Activated naive CD4-positive, alpha-beta T cell treated with anti-CD3 and anti-CD28 coated beads, Interleukin-2, amount 50 U/mL, for 24 hours (primary cell): ENCODE measurements at regions not wholly inside any gene's neighbourhood (a gene's known extent, or its start where the extent isn't known, plus 50 kb on each side); places are given as distances from the start of the nearest gene placed in this dataset.

Source experiments
- H3K27ac Mint-ChIP-seq: one replicate; pipeline ENCODE4 v1.8.0; 2021; ENCODE audit warnings: mild to moderate bottlenecking, mixed read lengths
- H3K27me3 Mint-ChIP-seq: one replicate; pipeline ENCODE4 v1.8.0; 2021; ENCODE audit warnings: mixed read lengths
- H3K36me3 Mint-ChIP-seq: one replicate; pipeline ENCODE4 v1.8.0; 2021; ENCODE audit warnings: mixed read lengths
- H3K4me1 Mint-ChIP-seq: one replicate; pipeline ENCODE4 v1.8.0; 2021; ENCODE audit warnings: mixed read lengths
- H3K4me3 Mint-ChIP-seq: one replicate; pipeline ENCODE4 v1.8.0; 2021; ENCODE audit warnings: mild to moderate bottlenecking, mixed read lengths
- H3K9me3 Mint-ChIP-seq: one replicate; pipeline ENCODE4 v1.8.0; 2021; ENCODE audit warnings: mixed read lengths

DNA sequence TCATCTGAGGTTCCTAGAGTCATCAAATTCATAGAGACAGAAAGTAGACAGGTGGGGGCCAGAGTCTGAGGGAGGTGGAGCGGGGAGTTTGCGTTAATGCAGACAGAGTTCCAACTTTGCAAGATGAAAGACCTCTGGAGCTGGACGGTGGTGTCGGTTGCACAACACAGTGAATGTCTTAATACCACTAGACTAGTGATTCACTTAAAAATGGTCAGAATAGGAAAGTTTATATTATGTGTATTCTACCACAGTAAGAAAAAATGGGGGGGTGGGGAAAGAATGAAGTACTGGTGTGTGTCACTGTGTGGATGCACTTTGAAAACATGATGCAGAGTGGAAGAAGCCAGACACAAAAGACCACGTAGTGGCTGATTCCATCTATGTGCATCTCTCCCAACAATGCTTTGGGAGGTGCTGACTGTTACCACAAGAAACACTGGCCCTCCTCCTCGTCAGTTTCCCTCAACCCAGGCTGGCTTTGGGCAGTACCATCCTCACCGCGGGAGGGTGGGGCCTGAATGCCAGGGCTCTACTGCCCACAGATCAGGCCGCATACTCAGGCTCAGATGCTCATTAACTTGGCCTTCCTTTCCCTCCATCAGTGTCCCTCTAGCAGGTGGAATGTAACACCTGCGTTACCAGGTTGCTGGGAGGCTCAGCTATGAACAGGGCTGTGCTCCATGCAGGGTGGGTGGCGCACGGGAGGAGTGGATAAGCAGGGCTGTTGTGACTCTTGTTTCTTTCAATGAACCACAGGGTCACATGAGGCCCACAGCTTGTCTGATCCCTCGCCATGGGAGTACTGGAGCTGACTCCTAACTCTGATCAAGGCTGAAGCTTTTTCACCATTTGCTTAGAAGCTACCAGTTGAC is 297.0 kb downstream of the CTTN start:
- no peaks in the 10 kb centered on the region for H3K36me3 Mint-ChIP-seq
- H3K4me3 Mint-ChIP-seq = no peak overlapping the region
- no peaks in the 10 kb centered on the region for H3K9me3 Mint-ChIP-seq
- H3K4me1 Mint-ChIP-seq = no peaks in the 10 kb centered on the region
- no peak overlapping the region for H3K27ac Mint-ChIP-seq
- H3K27me3 Mint-ChIP-seq = no peaks in the 10 kb centered on the region

DNA sequence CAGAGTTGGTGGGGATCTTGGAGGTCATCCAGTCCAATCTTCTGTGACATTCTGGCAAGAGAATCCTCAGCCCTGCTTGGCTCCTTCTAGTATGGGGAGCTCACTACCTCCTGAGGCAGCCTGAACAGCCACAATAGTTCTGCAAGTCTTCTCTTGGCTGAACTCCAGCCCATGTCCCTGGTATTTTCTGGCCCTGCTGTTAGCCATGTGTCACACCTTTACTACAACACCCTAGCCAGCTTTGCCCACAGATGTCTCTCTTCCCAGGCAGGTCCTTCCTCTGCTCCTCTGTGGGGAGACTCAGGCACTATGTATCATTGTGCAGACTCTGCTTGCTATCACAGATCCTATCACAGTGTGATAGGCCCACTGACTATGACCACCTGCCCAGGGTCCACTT is 297.7 kb downstream of the CTTN start:
- Mint-ChIP-seq H3K27me3 (no peaks in the 10 kb centered on the region), H3K27ac (no peak overlapping the region), H3K4me3 (no peak overlapping the region)

DNA sequence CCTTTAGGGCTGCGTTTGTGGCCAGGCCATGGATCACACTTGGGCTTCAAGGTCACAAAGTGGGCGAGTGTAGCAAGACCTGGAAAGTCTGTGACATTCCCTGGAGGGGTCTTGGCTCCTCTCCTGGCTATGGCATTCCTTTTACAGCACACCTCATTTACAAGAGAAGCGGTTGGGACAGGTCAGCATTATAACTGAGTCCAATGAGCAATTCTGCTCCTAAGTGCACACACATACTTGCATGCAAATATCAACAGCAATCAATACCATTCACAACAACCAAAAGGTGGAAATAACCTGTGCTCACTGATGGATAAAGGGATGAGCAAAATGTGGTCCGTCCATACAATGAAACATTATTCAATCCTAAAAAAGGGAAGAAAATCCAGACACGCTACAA is 298.2 kb downstream of the CTTN start:
- H3K27ac Mint-ChIP-seq = no peak overlapping the region
- no peak overlapping the region for H3K4me3 Mint-ChIP-seq
- no peaks in the 10 kb centered on the region for H3K4me1 Mint-ChIP-seq

More for the DNA sequence above, 297.7 kb downstream of the CTTN start:
- Mint-ChIP-seq H3K4me1 (no peaks in the 10 kb centered on the region), H3K36me3 (no peaks in the 10 kb centered on the region), H3K9me3 (no peaks in the 10 kb centered on the region)

DNA sequence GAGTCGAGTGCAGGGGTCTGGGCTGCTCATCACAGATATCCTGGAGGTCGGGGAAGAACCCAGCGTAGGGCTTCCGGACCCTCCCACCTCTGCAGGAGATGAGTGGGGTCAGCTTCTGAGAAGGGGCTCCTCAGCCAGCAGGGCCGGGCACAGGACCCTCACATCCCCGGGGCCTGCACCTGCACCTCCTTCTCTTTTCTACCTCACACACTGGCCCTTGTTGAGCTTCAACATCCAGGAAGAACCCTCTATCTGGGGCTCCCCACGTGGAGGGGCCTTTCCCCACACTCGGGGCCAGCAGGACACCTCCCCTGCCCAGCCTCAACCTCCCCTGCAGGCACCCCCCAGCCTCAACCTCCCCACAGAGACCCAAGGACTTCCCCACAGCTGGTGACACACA is 299.4 kb downstream of the CTTN start:
- H3K9me3 Mint-ChIP-seq = no peaks in the 10 kb centered on the region
- H3K27me3 Mint-ChIP-seq = no peaks in the 10 kb centered on the region
- H3K4me1 Mint-ChIP-seq = no peaks in the 10 kb centered on the region
- H3K4me3 Mint-ChIP-seq = no peak overlapping the region
- no peak overlapping the region for H3K27ac Mint-ChIP-seq
- H3K36me3 Mint-ChIP-seq = no peaks in the 10 kb centered on the region

More for the DNA sequence above, 298.2 kb downstream of the CTTN start:
- H3K27me3 Mint-ChIP-seq = no peaks in the 10 kb centered on the region
- H3K36me3 Mint-ChIP-seq = no peaks in the 10 kb centered on the region
- H3K9me3 Mint-ChIP-seq = no peaks in the 10 kb centered on the region

DNA sequence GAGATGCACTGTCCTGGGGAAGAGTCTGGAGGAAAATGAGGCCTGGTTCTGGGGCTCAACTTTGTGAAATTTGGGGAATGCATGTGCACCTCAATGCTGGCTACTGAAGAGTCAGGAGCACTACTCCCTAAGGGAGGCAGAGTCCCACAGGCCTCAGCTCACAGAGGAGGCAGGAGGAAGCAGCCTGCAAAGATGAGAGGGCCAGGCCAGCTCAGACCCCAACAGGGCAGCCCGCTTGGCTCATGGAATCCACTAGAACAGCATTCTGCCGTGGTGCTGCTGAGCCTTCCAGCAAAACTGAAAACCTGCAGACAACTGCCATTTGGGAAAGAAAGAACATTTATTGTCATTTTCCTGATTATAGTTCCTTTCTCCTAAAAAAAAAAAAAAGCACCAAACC is 300.5 kb downstream of the CTTN start:
- Mint-ChIP-seq H3K27me3 (no peaks in the 10 kb centered on the region), H3K36me3 (no peaks in the 10 kb centered on the region), H3K4me1 (no peaks in the 10 kb centered on the region), H3K27ac (no peak overlapping the region), H3K9me3 (no peaks in the 10 kb centered on the region), H3K4me3 (no peak overlapping the region)

DNA sequence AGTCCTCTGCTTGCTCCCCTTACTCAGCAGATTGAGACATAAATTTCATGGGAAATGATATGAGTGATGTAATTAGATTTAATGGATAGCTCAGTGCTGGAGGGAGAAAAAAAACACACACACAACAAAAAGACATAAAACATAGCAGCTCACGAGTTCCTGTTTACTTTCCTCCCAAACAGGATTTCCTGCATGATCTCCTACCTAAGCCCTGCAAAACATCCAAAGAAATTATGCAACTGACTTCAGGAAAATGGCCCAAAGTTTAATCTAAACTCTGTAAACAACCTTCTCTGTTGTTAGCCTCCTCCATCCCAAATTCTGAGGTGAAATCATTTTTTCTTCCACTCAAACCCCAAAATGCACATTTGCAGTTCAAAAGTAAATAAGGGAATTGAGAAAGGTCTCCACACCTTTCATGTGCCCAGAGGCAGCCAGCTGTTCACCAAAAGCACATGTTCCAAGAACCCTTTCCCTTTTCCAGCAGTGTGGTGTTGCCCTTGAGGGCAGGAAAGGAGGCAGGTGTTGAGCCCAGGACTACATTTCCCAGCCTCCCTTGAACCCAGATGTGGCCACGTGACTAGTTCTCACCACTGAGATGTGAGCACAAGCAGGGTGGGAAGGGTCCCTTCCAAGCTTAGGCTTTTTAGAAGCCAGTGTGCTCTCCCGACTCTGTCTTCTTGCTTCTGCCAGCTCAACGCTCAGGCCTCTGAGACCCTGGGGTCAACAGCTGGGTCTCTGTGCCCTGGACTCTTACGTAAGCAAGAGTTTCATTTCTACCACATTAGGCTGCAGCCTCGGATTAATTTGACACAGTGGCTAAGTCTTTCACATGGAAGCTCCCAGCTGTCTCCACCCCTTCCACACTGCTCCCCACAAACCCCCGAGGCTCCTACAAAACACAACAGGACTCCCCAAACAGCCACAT is 301.2 kb downstream of the CTTN start:
- no peaks in the 10 kb centered on the region for H3K4me1 Mint-ChIP-seq
- no peaks in the 10 kb centered on the region for H3K9me3 Mint-ChIP-seq
- H3K4me3 Mint-ChIP-seq = no peak overlapping the region
- H3K27me3 Mint-ChIP-seq = no peaks in the 10 kb centered on the region
- H3K36me3 Mint-ChIP-seq = no peaks in the 10 kb centered on the region
- no peak overlapping the region for H3K27ac Mint-ChIP-seq

DNA sequence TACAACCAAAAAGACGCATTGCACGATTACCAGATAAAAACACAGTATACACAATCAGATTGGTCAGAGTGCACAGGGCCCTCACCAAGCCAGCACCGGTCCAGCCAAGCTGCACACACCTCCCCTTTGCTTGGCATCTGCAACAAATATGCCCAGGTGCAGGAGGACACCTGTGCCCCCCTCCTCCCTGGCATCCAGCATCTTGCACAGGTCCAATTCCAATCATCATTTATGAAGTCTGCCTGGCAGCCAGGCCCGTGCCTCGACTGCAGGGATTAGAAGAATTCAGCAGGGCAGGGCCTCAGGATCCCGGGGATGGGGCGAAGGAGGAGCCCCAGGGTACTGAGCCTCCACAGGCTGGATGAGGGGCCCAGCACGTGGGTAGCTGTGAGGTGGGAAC is 302.1 kb downstream of the CTTN start:
- H3K36me3 Mint-ChIP-seq = no peaks in the 10 kb centered on the region
- H3K4me3 Mint-ChIP-seq = no peak overlapping the region
- no peaks in the 10 kb centered on the region for H3K27me3 Mint-ChIP-seq
- no peaks in the 10 kb centered on the region for H3K4me1 Mint-ChIP-seq
- no peak overlapping the region for H3K27ac Mint-ChIP-seq
- no peaks in the 10 kb centered on the region for H3K9me3 Mint-ChIP-seq

DNA sequence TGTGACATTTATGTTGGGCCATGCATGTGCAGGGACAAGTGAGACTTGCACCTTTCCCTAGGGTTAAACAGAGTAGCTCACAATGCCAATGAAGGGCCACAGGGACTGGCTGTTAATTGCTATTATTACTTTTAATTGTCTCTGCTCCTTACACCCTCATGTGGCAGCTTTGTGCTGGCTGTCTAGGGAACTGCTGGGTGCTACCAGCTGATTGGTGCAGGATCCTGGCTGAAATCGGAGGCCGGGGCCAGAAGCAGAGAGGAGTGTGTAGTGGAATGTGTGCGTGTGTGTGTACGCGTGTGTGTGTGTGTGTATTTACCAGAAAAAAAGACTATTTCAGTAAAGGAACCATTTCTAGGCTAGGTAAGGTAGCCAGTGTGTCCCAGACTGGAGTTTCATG is 302.5 kb downstream of the CTTN start:
- no peaks in the 10 kb centered on the region for H3K4me1 Mint-ChIP-seq
- H3K4me3 Mint-ChIP-seq = no peak overlapping the region
- no peaks in the 10 kb centered on the region for H3K36me3 Mint-ChIP-seq
- H3K27me3 Mint-ChIP-seq = no peaks in the 10 kb centered on the region
- H3K9me3 Mint-ChIP-seq = no peaks in the 10 kb centered on the region
- no peak overlapping the region for H3K27ac Mint-ChIP-seq

DNA sequence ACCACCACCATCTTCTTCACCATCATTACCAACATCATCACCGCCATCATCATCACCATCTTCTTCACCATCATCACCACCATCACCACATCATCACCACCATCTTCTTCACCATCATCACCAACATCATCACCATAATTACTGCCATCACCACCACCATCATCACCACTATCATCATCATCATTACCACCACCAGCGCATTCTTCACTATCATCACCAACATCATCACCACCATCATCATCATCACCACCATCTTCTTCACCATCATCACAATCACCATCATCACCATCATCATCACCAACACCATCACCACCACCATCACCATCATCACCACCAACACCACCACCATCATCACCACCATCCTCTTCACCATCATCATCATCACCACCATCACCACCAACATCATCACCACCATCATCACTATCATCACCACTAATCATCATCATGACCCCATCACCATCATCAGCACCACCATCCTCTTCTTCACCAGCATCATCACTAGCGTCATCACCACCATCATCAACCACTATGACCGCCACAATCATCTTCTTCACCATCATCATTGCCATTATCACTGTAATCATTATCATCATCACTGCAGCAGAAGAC is 303.8 kb downstream of the CTTN start:
- H3K9me3 Mint-ChIP-seq = no peaks in the 10 kb centered on the region
- H3K36me3 Mint-ChIP-seq = no peaks in the 10 kb centered on the region
- no peak overlapping the region for H3K4me3 Mint-ChIP-seq
- no peak overlapping the region for H3K27ac Mint-ChIP-seq
- H3K4me1 Mint-ChIP-seq = no peaks in the 10 kb centered on the region
- no peaks in the 10 kb centered on the region for H3K27me3 Mint-ChIP-seq

DNA sequence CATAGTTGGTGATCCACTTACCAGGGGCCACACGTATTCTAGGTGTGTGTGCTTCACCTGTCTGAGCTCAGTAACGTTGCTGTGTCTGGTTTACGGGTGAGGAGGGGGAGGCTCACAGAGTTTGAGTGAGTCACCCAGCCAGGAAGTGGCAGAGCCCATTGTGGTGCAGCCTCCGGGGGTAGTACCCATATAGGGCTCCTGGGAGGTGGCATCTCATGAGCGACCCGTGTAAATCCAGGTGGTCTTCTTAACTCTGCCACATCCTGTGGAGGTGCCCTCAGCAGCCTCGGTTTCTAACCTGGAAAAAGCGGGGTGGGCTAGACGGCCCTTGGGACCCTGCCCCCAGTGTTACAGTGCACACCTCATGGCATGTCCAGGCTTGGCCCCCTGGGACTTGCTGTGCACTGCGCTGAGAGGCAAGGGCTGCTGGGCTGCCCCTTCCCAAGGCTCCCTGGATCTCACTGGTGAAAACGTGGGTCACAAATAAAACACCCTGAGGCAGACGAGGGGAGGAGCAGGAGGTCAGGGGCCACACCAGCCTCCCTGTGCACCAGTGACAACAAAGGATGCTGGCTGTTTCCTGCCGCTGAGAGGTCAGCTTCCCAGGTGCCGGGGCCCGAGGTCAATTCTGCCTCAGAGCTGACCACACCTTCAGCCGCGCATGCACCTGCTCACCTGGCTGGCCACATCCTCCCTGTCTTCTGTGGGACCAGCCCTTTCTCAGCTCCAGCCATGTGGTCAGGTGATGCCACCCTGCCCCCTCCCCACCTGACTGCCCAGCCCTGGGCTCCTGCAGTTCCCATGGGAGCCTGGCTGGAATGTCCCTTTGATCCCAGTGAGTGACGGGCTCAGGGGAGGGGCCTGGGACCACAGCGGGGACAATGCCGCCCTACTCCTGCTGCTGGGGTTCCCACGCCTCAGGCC is 305.1 kb downstream of the CTTN start:
- no peak overlapping the region for H3K4me3 Mint-ChIP-seq
- H3K36me3 Mint-ChIP-seq = no peaks in the 10 kb centered on the region
- H3K9me3 Mint-ChIP-seq = no peaks in the 10 kb centered on the region

DNA sequence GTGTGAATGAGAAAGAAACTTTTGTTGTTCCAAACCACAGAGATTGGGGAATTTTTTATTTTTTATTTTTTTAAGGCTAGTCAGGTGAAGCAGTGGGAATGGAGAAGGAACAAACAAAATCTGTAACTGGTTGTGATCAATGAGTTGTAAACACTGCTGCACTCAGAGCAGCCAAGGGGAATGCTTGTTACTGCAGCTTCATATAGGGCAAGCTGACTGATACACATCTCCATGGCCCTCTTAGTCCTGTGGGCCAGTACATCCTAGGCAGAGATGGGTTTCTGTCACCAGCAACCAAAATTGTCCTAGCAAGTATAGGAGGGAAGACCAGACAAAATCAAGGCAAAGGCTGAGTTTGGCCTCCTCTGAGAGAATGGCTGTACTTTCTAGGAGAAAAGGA is 306.8 kb downstream of the CTTN start:
- no peaks in the 10 kb centered on the region for H3K36me3 Mint-ChIP-seq
- H3K4me3 Mint-ChIP-seq = no peak overlapping the region
- no peaks in the 10 kb centered on the region for H3K4me1 Mint-ChIP-seq
- peaks cover 1% of the 10 kb centered on the region for H3K27me3 Mint-ChIP-seq
- H3K9me3 Mint-ChIP-seq = no peaks in the 10 kb centered on the region
- no peak overlapping the region for H3K27ac Mint-ChIP-seq

More for the DNA sequence above, 305.1 kb downstream of the CTTN start:
- Mint-ChIP-seq H3K27me3 (no peaks in the 10 kb centered on the region), H3K4me1 (no peaks in the 10 kb centered on the region), H3K27ac (no peak overlapping the region)

DNA sequence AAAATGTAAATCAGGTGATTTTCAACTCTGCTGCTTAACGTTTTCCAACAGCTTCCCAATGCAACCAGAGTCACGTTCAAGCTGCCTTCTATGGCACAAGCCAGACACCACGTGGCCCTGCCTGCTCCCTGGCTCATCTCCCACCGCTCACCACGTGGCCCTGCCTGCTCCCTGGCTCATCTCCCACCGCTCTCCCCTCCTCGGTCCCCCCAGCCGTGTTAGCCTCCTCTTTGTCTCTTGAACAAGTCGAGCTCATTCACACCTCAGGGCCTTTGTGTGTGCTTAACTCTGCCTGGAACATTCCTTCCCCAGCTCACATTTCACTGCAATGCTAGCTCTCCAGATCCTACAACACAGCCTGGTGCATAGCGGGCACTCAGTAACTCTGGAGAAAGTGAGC is 307.6 kb downstream of the CTTN start:
- Mint-ChIP-seq H3K27ac (no peak overlapping the region), H3K4me3 (no peak overlapping the region), H3K4me1 (no peaks in the 10 kb centered on the region), H3K27me3 (peaks cover 1% of the 10 kb centered on the region), H3K9me3 (no peaks in the 10 kb centered on the region), H3K36me3 (no peaks in the 10 kb centered on the region)

DNA sequence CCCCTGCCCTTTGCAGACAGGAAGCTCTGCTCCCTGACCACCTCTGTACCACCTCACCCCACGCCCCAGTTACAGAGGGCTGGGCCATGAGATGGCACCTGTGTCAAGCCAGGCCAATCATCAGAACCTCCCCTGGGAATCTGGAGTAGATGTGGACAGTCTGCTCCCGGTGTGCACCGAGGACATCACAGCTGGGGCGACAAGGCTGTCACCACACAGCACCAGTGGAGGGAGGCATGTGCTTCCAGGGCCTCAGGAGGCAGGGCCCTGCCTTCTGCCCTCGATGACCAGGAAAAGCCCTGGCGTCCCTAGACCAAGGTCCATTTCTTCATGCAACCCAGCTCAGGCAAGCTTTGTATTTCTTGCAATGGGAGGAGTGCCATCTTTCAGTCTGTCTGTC is 309.5 kb downstream of the CTTN start:
- Mint-ChIP-seq H3K27me3 (peaks cover 1% of the 10 kb centered on the region), H3K9me3 (no peaks in the 10 kb centered on the region), H3K4me1 (no peaks in the 10 kb centered on the region), H3K27ac (no peak overlapping the region), H3K4me3 (no peak overlapping the region), H3K36me3 (no peaks in the 10 kb centered on the region)

DNA sequence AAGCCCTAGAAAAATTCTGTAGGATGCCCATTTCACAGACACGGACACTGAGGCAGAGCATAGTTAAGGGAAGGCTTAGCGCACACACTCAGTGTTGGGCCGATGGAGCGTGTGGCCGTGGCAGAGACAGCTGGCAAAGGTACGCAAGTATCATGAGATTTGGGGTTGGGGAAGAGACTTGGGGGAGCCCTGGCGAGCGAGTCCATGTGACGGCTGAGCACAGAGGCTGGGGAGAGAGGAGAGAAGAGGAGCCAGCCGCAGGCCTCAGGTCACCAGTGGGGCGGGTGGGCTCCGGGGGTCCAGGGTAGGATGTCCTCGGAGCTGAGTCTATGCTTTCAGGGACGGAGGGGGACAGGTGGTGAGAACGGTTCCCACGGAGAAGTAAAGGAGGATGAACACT is 311.3 kb downstream of the CTTN start:
- no peak overlapping the region for H3K27ac Mint-ChIP-seq
- H3K36me3 Mint-ChIP-seq = no peaks in the 10 kb centered on the region
- no peak overlapping the region for H3K4me3 Mint-ChIP-seq
- peaks cover 3% of the 10 kb centered on the region for H3K27me3 Mint-ChIP-seq
- H3K9me3 Mint-ChIP-seq = no peaks in the 10 kb centered on the region
- no peaks in the 10 kb centered on the region for H3K4me1 Mint-ChIP-seq

DNA sequence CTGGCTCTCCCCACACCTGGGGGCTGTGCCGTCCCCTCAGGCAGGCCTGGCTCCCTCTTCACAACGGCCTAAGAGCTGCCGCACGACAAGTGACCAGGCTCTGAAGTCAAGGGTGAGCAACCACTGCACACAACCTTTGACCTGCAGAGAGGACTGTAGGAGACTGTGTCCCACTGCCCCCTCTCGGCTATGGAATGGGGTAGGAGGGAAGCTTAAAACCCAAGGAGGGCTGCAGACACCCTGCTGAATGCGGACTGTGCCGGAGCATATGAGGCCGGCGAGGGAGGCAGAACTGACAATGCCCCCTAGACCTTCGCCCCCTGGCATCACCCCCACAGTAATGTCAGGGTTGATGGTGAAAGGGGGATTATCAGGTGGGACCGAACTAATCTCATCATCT is 311.9 kb downstream of the CTTN start:
- Mint-ChIP-seq H3K4me3 (no peak overlapping the region), H3K36me3 (no peaks in the 10 kb centered on the region), H3K9me3 (no peaks in the 10 kb centered on the region), H3K27me3 (peaks cover 3% of the 10 kb centered on the region), H3K27ac (no peak overlapping the region), H3K4me1 (no peaks in the 10 kb centered on the region)
